ENCODE measurements at regions not wholly inside any gene's neighbourhood (a gene's known extent, or its start where the extent isn't known, plus 50 kb on each side); places are given as distances from the start of the nearest gene placed in this dataset.
A peak's percentile ranks its signal among the peaks of the same experiment; 100 is the strongest.

DNA sequence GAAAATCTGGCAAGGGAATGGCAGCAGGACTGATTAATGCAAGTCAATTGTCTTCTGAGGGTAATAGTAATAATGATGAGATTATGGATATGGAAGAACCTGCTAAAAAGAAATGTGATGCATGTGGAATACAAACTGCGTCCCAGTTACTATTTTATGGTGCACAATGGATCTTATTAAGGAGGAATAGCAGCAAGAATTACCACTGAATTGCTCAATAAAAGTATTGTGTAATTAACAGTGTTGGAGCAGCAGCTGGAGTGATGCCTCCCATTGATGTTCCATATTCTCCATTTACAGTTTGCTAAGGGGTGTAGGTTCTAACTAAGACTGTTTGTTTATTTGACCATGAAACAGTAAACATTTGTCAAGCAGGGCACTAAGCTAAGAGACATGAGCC is 167.9 kb downstream of the HRH4 start:
- DNase-seq, result no peak

DNA sequence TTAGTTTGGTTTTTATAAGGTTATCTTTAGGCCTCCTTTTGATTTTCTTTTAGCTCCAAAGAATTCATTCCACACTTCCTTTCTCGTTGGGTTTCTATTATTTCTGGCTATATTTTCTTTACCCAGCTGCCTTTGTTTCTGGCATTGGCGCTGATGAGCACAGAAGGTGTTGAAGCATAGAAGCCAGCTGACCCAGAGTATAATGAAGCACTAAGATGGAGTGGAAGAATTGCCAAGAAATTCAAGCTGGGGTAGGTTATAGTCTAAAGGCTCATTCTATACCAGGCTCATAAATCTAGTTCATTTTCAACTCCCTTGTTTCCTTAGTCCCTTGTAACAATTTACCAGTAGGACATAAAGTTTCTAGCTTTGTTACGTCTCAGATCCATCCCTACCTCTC is 169.5 kb downstream of the HRH4 start:
- no peak for DNase-seq

DNA sequence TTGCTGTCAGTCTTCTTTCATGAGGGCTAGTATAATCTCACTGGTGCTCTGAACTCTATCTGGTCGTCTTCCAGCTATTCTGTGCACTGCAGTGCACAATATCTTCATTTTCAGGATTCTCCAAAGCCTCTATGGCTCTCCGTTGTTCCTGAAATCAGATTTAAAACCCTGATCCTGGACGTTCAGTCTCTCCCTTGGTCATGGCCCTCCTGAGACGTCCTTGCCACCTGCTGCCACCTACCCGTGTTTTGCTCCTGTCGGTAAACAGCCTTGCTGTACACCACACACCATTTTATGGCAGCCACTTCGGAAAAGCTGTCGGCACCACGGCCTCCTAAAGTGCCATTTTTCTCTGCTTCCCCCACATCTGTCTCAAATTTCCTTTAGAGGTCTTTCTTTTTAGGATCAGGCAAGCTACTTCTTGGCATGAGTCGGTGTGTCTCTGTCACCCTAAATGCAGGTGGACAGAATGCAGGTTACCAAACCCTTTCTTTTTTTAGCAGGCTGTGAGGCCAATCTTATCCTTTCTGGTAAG is 170.0 kb downstream of the HRH4 start:
- no peak for DNase-seq

DNA sequence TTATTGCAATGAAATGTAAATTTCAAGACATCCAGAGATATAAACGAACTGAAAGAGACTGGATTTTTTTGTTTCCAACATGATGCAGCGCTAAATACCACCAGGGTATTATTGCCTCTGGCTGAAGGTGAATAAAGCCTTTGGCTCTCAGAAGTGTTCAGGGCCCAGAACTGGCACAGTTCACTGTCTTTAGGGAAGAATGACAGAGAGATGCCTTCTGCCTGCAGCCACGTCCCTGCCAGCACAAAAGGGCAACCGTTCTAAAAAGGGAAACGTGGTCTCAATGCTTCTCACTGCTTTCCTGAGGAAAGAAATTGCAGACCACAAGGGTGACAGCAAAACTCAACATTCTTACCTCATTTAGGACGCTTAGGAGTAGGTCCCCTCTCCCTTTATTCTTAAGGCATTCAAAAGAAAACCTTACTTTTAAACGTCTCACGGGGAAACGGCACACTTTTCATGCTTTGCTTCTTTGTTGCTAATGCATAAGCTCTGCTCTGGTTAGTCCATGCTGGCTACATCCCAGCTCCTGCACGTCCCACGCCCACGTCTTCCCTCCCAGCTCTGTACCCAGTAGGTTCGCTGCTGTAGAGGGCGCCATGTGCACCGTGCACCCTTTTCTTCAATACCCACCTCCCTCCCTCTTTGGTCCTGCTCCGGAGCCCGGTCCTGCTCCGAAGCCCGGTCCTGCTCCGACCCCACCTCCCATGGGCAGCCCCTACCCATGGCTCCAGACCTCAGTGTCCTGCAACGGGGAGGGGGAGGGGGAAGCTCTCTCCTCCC is 171.0 kb downstream of the HRH4 start:
- DNase-seq, result no peak

DNA sequence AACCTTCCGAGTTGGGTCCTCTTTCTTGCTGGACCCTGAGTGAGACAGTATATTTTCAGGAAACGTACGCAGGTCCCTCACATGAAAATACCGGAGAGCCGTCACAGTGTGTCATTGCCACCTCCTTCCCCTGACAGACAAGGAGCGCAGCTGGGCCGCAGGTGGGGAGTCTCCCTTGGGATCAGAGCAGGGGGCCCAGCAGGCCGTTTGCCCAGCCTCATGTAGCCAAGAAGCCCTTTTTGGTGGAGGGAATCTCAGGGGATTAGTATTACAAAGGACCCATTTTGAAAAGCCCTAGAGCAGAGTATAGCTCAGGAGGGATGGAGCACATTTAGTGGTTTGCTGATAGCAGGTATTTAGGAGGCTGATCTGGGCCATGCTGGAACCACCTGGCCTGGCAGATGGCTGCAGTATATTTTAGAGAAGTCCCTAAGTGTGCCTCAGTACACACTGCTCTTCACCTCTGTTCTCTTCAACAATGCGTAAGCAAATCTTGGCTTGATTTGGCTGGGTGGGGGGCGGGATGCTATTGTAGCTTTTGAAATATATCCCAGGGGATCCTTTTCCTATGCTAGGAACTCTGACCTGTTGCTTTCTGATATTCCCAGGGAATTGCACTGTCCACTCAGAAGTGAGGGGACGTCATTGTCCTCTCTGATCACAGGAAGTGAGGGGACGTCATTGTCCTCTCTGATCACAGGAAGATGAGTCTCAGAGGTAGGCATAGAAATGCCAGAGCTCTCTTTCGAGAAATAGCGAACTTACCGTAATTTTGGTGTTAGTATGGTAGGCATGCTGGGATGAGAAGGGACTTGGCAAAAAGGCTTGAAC is 171.9 kb downstream of the HRH4 start:
- peak in 1 of 2 experiments; percentile 28 for DNase-seq

DNA sequence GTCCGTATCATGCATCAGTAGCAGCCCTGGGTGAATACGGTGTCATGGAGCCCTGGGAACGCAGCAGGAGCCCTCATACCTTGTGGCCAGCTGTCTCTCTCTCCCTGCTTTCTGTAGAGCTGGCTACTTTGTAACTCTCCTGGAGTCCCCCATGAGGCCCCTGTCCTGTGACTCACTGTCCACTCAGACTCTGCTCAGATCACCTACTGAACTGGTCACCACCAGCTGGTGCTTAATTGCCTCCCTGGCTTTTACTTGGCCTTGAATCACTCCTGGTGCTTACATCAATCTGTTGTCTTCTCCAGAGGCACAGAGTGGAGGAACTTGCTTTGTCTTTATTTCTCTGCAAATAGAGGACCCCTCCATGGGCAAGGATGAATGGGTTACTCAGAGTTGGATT is 172.7 kb downstream of the HRH4 start:
- DNase-seq, result no peak

DNA sequence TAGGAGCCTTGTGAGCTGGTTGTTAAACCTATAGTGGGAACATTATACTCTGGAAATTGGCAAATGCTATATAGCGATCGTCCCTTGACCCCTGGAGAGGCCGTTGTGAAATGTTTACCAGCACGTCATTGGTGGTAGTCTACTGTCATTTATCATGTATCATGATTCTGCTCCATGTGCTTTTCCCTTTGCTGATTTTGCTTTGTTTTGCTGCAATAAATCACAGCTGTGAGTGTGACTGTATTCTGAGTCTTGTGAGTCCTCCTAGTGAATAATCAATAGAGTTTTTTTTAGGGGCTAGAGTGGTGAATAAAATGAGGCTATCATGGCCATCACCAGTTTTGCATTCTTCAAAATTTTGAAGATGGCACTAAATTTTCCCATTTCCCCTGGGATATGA is 189.1 kb downstream of the HRH4 start:
- no peak for DNase-seq

DNA sequence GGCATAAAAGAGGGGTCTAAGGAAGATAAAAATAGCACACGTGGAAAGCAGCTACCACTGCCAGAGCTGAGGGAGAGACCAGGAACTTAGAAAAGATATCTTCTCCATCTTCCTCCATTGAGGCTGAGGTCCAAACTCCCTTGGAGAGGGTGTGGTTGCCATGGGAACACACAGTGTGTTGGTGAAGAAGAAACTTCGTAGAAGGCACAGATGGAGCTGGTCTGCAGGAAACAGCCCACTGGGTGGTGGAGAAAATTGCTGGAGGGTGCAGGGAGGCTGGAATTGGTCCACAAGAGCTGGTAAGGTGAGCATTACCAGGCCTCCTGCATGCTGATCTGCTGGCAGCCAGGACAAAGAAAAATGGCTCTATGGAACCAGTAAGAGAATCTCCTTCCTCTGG is 191.0 kb downstream of the HRH4 start:
- no peak for DNase-seq

DNA sequence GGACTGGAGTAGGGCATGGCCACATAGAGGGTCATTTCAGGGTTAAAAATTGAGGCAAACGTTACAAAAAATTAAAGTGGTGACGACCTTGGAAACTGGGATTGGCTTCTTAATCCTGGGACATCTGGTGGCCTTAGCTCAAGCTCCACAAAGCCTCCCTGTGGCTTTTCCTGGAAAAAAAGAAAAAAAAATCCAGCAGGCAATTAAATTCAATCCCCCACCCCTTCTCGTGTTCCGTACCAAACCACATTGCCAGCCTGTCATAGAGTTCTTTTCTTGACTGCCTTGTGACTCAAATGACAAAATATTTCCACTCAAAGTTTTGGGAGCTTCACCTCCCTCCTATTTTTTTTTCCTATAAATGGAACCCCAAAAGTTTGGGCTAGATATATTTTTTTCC is 195.6 kb downstream of the HRH4 start:
- no peak for DNase-seq

DNA sequence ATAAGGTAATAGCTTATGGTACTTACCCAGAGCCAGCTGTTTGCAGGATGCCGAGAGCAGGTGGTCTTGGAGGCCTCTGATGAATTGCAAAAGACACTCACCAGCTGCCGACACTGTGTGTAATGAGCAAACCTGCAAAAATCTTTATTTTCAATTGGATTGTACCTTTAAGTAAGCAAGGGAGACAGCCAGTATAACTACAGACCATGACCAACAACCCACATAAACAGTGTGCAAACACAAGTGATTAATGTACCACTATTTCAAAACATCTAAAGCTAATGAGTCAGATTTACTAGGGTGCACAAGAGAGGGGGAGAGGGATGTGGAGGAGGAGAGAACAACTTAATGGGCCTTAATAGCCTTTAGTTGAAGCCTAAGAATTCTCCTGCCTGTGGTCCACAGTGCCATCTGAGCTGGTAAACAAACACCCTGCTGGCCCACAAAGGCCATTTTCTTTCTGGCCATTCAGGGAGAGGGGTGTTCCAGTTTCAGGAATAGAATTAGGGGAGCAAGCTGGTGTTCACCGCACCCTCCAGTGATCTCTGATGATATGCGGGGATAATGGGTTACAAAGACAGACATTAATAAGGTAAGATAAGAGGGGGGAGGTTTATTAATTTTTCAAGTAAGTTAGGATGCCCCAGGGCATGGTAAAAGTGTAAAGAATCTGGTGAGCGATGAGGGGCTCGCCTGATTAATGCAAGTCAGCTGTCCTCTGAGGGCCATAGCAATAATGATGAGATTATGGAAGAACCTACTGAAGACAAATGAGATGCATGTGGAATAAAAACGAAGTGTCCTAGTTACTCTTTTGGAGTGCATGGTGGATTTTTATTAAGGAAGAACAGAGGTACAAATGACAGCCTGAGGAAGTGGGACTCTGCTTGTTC is 196.4 kb downstream of the HRH4 start:
- DNase-seq, result no peak

DNA sequence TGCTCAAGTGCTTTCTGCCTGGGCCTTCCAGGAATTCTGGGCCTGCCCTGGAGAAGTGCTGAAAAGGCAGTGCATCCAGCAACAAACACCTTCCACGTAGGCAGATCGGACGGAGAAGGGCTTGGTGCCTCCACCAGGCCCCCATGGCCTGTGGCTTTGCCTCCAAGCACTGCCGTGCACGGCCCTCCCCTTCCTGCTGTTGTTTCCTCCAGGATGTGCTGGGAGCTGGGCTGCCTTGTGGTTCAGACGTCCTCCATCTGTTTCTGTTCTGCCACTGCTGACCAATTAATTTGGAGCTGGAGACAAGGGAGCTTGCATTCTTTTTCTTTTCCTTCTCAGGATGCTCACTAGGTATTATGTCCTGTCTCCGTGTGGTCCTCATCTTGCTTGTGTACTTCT is 197.0 kb downstream of the HRH4 start:
- DNase-seq, result no peak

DNA sequence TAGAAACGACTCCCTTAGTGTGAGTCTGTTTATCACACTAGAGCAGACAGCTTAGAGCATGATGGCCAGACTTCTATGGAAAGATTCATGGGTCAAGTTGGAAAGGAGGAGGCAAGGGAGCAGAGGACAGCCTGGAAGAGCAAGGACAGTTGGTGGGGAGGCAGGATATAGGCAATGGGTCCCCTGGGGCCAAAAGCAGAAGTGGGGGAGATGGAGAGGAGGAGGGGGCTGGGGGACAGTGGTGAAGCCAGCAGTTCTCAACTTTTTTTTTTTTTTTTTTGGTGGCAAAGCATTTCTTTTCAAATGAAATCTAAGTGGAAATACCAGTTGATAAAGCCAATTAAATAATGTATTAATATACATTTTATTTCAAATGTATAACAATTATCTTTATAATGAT is 197.9 kb downstream of the HRH4 start:
- DNase-seq, result no peak

DNA sequence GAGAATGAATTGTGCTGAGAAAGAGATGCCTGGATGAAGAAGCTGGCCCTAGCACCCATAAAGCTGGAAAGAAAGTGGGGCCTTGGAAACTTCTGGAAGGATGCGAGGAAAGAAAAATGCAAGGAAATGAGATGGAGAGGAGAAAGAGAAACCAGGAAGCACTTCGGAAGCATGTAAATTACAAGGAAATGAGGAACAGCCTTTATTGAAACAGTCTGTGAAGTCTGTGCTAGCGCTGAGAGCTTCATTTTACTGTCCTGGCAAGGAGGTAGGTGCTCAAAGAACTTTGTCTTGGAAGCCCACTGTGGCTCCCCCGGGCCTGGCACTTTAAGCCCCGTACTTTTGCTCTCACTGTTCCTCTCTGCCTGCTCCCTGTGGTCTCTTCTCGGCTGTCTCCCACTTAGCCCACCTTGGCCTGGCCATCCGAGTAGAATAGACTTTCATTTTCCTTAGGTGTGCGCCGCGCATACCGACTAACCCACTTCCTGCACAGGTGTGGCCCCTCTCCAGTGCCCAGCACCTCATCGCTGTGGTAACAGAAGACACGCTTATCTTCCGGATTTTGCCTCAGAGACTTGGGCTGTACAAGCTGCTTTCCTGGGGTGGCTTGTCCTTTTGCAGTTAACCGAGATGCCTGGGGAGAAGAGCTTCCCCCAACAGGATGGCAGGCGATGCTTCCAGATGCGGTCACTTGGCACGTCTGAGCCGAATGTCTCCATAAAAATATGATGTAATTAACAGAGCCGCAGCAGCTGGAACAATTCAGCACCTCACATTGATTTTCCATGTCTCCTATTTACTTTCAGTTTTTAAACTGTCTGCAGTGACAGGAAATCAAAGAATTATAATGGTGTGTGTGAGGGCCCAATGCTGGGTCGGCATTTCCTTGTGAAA is 199.6 kb downstream of the HRH4 start:
- DNase-seq, result peak in 1 of 2 experiments; percentile 37

DNA sequence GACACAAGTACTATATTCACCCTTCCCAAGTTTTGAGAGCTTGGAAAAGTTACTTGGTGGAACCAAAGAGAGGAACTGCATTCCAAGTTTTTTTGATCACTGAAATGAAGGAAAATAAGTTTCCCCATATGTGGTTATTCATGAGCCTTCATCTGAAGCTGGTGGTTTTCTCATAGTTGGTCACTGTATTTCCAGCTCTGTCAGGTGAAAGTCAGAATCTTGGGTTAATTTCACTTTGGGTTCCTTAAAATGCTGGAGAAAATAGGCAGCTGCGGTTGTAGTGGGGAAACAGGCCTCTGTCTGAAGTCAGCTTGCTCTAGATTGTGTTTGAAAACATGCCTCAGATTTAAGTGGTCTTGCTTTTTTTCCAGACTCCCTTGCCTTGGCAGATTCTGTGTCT is 200.5 kb downstream of the HRH4 start:
- DNase-seq, result no peak

DNA sequence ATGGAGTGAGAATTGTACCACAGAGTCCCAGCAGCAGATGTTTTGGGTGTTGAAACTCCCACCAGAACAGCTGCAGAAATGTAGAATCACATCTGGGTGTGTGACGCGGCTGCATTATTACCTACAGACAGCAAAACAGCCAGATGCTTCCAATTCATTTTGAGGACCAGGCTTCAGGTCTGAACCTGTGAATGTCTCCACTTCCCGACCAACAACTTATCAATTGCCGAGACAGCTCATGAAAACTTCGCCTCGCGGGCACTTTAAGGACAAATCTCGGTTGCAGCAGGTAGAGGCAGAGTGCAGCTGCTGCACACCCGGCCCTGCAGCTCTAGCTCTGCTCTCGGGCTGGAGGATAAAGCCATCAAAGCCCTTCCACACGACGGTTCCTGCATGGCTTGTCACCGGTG is 202.0 kb downstream of the HRH4 start:
- no peak for DNase-seq

DNA sequence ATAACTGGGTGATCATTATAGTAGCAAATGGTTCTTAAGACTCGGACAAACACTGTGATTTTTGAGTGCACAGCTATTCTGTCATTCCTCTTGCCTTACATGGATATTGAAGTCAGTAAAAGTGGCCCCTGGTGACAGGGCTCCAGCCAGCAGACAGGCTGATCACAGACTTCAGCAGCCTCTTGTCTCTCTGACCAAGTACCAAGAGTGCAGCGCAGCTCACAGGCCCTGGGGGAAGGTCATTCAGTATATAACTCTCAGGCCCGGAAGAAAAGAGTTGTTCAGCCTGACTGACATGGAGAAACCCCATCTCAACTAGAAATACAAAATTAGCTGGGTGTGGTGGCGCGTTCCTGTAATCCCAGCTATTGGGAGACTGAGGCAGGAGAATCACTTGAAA is 202.6 kb downstream of the HRH4 start:
- DNase-seq, result no peak

DNA sequence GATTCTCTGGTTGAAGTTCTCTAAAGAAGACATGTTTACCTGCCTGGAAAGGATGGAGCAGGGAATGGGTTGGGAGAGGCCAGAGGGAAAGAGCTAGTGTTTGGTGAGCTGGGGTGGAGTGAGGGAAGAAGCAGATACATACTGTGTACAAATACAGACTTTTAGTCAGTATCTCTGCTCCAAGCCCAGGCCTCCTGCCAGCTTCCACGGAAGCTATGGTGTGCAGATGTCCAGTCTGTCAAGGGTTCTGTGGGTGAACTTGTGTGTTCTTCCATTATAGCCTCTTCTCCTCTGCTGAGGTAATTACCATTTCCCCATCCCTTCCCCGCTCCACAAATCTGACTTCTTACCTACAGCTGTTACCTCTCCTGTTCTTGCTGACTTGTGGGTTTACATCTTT is 208.6 kb downstream of the HRH4 start:
- DNase-seq, result no peak

DNA sequence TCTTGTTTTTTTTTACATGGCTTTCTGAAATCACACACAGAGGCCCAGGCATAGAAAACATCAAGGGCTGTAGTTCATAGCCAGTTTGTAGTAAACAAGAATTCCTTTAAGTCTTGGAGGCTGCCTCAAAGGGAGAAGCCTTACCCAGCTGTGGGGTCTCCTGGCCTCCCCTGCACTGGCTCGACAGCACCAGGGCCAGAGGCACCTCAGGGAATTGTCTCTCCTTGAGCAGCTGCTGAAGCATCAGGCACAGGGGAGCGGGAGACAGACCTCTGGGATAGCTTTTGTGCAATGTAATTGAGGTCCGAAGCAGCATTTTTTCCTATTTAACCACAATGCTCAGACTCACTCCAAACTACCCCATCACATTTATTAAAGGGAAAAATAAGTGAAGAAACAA is 209.1 kb downstream of the HRH4 start:
- no peak for DNase-seq

DNA sequence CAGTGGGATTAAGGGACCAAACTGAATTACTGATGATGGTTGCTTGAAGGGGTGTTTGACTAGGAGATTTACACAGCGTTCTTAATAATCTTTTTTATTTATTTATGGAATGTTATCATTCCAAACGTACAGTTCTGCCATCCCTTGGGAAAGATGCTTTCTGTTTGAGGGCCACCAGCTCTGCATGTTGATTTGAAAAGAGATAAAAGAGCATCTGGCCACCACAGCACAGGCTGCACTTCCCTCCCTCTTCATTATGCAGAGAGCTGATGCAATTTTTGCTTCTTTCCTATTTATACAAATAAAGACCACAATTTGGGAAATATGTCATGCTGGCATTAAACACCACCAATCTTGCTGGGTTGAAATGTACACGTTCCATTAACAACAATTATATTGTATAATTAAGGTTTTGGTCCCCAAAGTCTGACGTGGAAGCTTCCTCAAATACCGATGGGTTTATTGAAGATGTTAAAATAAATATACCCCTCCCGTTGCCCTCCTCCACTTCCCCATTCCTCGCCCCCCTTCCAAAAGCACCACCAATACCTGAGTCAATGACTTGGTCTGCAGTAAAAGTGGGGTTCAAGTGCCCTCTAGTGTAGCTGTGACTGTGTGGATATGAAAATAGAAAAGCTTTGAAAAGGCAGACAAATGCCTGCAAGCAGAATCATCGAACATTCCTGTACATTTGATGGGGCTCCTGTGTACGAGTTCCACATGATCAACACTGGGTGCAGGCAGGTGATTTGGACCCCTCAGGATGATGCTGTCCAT is 211.9 kb downstream of the HRH4 start:
- peak in 1 of 2 experiments; percentile 6 for DNase-seq

DNA sequence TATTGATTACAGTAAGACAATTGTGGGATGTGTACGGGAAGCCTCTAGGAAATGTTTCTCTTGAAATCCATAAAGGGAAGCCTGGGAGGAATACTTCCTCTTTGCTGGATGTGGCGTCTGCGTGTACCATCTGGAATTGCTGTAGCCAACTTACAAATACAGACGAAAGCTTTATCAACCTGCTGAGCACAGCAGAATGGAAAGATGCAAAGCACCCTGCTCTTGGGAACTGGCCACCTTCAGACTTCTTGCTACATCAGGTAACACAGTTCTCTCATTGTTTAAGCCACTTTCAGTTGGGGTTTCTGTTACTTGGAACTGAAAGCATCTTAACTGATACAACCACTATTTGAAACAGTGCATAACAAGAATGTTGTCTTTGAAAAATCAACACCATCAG is 213.8 kb downstream of the HRH4 start:
- peak; percentile 33 to 47 for DNase-seq

DNA sequence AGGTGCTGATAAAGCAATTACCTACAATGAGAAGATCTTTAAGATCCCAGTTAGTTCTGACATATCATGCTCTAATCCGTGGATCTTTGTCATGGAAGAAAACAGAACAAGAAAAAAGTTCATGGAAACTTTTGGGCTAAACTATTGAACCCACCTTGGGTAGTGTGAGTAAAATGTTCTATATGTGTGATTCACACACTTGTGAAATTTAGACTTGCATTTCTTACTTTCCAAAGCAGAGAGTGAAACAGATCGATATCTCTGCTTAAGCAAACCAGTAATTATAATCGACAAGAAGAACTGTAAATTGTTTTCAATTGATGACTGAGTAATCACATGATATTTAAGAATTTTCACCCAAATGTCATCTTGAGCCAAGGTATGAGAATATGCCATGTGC is 214.2 kb downstream of the HRH4 start:
- no peak for DNase-seq

Measured in NCI-H526 (cell line).